Daoy (cell line): ENCODE measurements at regions not wholly inside any gene's neighbourhood (a gene's known extent, or its start where the extent isn't known, plus 50 kb on each side); places are given as distances from the start of the nearest gene placed in this dataset.
"Not testable (repeated sequence)": the region's sequence is repeated elsewhere in the genome, so short reads cannot be mapped to it uniquely, and the experiment has no call there.

Experiments
- DNase-seq: peaks from one replicate; pipeline ENCODE4 v3.0.0-alpha.2; 2015; ENCODE audit warnings: low read depth

DNA sequence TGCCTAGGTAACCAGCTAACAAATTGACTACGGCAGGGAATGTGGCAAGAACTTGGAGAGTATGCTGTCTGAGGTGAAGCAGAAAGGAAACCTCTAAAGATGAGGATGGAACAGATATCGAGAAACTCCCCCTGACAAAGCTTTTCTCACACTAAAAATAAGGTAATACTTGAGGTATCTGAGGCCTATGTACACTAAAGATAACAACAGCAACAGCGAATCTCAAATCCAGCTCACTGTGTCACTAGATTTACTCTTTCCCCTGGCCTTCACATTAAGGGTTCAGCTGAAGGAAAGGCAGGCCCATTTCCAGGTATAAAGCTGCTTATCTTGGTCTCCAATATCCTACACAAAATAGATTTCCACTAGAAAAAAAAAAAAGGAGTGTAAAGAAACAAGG lies 518.0 kb downstream of the KCNT2 start:
- no peak for DNase-seq

DNA sequence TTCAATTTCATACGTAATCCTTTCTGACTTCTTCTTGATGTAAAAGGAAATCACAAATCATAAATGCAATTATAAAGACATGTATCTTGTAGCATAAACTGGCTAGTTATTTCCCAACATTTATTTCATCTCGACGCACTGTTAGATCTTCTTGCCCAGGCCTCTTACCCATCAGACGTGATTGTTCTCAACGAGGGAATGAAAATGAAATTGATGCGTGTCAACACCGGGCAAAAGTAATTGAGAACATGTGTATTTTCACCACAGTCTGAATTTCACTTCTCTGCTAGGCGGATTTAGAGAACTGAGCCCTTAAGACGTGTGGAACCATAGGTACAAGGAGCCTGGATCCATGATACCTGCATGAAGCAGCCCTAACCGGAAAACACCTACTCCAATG lies 519.7 kb downstream of the KCNT2 start:
- no peak for DNase-seq

DNA sequence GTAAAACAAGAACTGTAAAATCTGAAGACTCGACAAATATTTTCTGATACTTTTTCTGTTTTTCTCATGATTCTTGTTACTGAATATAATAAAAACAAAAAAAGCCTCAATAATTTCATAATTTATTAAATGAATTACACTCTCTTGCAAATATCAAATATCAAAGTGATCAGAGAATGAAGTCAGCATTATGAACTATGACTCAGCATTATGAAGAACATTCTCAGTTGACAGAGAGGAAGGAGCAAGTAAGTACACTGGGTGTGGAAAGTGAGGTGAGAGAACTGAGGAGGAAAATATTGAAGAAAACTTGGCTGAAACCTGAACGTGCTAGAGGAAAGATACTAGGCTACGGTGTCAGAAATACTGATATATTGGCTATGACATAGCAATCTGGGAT lies 529.5 kb downstream of the KCNT2 start:
- no peak for DNase-seq

DNA sequence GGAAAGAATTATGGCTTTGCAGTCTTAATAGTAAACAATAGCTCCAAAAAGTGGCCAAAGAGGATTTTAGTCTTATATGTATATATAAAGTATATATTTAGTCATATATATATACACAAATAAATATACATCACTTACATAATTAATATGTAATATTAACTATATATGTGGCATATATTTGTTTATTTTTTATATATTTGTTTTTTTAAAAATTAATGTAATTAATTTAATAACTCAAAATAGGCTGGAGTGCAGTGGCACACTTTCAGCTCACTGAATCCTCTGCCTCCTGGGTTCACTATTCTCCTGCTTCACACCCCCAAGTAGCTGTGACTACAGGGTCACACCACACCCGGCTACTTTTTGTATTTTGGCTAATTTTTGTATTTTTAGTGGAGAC lies 532.6 kb downstream of the KCNT2 start:
- DNase-seq = no peak

DNA sequence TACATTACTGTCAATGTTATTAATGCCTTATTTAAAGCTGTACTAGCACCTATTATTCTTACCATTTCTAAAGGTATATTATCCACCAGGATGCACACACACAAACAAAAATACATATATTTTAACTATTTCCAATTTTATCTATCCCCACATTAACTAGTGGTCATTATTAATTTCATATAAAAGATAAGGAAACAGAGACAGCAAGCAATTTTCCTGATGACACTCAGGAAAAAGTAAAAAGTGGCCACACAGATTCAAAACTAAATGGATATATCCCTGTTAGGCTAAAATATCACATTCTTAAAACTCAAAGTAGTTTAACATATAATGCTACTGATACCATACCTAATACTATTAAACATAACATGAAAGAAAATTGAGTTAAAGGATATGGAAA lies 534.1 kb downstream of the KCNT2 start:
- no peak for DNase-seq

DNA sequence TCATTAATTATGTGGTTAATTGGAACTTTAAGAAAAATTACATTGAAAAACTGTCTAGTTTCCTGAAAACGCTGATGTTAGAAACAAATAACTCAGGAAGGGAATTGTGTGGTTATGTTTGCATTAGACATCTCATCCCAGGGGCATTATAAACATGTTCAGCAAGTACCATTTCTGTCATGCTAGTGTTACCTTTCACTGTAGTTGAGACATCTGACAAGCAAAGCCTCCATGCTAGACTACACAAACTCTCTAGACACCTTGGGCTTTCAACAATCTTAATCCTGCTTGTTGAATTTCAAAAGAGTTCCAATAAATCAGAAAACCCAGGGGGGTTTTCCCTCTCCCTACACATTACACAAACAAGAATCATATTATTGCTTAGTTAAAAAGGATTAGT lies 536.8 kb downstream of the KCNT2 start:
- no peak for DNase-seq

DNA sequence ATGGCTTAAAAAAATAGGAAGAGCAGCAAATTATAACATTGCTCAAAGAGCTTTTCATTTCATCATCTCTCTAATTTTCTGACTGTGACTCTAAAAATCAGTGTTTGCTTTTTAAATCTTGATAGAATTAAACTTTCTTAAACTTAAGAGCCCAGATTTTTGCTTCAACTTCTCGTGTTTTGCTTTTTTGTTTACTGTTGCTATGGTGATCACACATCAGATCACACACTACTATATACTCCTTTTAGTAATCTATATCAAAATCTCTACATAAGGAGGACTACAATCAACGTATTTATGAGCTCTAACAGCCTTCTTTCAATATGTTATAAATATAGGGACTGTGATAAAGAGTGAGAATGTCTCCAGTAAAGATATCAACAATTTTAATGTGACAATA lies 537.3 kb downstream of the KCNT2 start:
- DNase-seq = no peak

DNA sequence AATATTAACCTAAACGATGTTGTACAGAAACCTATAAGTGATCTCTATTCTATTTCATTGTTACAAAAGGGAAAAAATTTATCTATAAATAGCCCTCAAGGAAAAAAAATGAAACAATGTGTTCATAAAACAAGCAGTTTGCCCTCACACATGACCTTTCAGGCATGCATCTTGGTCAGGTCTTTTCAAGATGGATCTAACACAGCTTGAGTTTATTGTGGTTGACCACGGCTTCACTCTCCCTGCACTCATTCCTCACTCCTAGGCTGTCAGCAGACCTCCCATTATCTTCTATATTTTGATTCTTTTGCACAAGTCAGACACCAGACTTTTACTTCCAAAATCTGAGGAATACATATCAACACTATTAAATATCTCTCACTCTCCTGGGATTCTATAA lies 544.3 kb downstream of the KCNT2 start:
- no peak for DNase-seq

DNA sequence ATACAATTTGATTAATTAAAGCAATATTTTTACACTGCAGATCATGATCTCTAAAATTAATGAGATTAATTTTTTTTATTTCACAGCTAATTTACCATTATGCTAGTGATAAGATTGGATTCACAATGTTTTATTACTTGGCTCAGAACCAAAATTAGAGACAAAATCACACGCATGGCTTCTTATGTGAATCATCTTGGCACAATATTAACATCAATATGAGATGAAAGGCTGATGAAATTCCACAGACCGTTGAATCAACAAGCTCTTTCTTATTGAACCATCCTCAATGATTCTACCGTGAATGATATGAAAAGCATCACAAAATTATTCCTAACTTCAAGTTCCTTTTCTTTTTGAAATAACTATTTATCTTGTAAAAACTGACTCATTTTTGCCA lies 544.9 kb downstream of the KCNT2 start:
- no peak for DNase-seq

DNA sequence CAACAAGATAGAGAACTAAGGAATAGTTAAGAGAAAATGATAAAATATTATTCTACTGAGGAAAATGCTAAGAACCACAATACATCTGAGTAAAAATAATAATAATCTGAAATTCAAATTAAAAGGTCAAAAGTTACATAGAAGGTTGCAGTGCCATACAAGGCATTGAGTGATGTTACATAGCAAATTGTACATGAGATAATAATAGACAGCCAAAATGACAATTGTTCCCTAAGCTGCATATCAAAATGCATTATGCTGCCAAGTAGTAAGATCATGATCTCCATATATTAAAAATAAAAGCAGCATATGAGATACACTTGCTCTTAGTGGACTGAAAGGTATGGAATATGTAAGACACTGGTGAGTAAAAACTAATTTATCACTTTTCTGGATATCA lies 547.7 kb downstream of the KCNT2 start:
- no peak for DNase-seq

DNA sequence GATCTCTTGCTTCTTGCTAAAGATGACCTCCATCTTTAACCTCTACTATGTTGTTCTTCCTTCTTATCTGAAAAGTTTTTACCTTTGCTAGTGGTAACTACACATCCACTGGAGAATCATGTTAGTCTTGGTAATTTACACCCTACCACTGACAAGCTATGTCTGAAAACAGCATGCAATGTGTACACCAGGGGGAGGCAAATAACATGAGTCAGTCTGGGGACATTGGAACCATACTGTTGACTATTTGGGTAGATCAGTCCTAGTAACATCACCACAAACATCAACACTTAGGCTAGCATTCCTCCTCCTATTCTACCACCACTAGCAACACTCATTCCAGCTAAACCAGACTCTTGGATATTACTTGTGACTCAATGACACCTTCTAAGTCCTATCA lies 549.0 kb downstream of the KCNT2 start:
- no peak for DNase-seq

DNA sequence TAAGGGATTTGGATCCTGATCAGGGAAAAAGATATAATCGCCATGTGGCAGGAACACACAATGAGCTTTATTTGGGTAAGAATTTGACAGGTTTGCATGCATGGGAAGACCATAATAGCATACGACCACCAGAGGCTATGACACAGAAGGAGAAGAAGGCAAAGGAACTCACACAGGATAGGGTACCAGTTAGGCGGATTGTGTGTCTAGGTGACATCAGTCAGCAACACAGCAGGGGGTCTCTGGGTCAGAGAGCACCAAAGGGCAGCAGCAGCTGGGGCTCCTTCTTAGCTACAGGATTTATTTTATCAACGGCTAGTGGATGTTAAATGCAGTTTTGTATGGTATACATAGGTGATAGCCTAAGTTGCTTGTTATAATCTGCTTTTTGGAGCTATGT lies 551.3 kb downstream of the KCNT2 start:
- DNase-seq = peak; percentile 2

DNA sequence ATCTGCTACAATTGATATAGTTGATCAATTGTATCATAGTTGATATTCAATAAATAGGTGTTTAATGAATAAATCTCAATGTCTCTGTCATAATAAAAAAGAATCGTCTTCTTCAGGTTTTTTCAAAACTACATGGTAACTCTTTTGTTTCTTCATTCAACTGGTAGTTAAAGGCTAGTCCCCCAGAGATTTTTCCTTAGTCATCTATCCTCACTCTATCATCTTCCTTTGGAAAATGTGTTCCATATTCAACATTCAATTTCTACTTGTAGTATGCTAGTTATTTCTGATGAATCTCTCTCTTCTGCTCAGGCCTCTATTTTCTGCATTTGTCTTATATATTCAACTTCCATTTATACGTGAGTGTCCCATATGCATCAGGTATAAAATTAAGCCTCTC lies 558.8 kb downstream of the KCNT2 start:
- DNase-seq = no peak

DNA sequence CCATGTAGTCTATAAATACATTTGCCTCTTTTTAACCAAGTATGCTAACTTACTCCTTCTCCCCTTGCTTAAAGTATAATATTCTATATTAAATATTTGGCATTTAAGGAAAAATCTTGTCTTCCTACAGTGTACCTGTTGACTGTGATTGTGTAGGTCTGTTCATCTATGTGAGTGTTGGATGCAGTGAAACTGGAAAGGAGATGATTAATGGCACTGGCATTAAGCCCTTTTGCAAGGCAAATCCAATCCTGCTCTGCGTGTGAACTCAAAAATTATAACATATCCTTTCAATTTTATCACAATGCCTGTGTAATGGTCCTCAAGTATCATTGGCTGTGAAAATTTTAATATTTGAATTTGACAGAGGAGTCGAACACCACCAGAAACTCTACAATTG lies 565.0 kb downstream of the KCNT2 start:
- no peak for DNase-seq

DNA sequence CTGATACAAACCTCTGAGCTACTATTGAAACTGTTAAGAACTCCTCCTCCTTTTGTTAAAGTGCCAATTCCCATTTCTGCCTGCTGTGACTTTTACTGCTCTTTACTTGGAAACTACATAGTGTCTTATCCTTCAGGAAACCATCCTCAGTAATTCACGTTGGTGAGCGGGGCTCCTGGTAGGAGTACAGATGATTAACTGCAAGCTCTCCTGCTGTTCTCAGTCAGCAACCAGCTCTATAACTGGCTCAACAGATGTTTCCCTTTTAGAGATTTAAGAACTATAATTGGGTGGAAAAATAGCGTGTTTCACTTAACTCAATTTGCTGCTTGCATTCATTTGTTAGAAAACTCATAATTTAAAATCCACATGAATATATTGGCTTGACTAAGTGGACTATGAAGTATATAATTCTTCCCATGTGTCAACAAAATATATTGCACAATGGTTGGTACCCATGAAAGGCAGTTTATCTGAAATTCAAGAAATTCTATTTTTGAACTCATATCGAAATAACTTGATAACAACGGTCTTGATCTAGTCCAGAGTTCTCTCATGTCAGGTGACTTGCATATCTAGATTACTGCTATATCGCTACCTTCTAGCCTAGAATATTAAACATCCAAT lies 574.0 kb downstream of the KCNT2 start:
- DNase-seq = no peak

DNA sequence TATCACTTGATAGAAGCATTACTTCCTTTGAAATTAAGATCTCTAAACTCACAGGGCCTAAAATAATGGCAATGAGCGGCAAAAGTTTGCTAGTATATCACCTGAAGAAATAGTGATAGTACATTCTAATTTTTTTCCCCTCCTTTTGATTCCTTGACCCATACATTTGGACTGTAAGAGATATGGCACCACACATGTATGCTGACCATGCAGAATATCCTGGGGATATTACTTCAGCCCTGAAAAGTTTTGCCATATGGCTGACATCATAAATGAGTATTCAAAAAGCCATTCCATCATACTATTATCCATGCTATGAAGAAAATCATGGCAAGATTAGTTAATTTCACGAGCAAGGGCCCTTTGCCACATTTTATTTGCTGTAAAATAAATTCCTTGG lies 576.9 kb downstream of the KCNT2 start:
- not testable (repeated sequence) for DNase-seq

DNA sequence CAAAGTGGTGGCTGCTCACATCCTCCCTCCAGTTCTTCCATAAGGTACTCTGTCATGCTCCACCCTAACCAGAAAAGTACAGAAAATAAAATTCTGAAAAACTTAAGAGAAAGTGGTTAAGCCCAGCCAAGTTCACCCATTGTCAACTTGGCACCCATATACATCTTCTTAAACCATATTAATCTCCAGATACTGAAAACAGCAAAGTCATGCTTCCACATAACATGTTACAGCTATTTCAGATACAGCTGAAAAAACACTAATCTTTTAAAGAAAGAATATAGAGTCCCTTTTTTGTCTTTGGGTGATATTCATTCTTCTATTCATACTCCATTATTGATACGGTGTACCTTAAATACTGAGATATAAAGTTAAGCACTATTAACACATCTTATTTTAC lies 577.8 kb downstream of the KCNT2 start:
- no peak for DNase-seq

DNA sequence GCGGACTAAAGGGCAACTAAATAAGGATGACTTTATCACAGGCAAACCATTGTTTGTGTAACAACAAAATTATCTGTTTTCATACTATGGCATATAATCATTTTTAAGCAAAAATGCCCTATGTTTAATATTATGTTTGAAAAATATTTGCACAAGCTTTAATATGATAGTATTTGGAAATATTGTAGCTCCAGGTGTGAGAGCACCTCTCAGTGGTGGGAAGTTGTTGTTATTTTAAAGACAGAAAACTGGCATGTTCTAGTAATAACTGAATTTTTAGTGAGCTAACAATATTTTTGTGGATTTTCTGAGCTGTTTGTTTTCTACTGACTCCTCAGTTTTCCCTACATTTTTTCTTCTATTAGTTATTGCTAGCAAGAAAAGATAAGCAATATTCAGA lies 578.8 kb downstream of the KCNT2 start:
- DNase-seq = no peak

DNA sequence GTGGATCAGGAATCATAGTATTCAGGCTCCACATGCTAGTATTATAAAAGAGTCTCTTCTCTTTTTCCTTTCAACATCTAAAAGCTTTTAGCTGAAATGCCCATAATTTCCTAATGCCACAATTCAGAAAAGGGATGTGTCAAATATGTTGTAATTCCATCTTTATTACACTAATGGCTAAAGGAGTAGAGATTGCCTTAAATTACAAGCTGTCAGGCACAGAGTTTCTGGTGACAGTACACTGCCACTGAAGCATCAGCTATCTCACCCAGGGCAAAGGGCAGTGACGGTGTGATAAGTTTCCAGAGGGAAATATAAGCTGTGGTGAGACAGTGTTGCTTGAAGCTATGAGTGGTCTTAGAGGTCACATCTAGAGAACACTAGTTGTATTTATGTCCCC lies 581.1 kb downstream of the KCNT2 start:
- DNase-seq = no peak

DNA sequence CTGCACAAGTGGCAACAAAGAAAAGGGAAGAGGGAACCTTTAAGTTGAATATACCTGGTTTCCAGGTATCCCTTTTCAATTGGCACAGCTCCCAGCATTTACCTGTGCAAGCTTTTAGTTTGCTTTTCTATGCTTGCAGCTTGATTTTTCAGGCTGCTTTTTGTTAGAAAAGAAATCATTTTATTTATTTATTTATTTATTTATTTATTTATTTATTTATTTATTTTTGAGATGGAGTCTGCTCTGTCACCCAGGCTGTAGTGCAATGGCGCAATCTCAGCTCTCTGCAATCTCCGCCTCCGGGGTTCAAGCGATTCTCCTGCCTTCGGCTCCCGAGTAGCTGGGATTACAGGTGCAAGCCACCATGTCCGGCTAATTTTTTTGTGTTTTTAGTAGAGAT lies 587.1 kb downstream of the KCNT2 start:
- DNase-seq = not testable (repeated sequence)

DNA sequence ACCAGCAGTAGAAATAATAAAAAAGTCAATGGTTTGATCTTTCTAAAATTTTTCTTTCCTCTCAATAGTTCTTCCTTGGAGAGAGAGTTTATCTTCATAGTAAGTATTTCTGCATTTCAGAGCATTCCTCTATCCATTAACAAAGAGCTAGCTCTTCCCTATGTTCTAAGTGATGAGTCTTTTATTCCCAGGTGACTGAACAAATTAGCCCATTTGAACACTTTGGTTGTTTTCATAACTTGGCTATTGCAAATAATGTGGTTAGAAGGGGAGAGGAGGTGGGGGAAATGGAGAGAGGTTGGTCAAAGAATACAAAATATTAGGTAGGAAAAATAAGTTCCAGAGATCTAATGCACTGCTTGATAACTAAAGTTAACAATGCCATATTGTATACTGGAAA lies 598.9 kb downstream of the KCNT2 start:
- DNase-seq = no peak

DNA sequence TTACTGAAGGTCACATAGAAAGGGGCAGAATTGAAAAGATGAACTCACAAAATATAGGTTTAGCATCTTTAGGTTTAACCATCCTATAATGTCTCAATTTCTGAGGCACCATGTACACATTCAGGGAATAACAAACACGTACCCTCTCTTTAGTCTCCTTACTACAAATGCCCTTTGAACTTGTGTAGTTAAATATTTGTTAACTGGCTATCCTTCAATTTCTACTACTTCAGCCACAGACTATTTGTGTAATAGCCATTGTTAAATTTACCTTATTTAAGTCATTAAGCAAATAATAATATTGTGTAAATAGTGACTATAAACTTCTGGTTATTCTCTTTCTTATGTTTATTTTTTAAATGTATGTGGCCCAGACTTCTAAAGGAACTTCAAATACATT lies 600.5 kb downstream of the KCNT2 start:
- no peak for DNase-seq

DNA sequence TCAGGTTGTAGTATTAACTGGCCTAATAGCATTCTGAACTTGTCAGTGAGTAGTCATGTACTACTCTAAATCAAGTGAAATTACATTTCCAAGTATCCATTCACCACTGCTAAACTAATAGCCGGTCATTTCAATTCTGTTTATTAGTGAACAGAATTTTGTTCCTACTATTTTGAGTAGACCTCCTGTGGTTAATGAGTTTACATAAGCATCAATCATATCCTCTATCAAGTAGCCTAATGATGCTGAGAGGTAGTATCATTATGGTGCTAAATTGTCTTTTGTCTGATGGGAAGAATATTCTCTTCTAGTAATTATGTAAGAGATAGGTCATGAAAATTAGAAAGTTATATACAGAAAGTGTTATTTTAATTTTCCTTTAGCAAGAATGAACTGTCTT lies 602.8 kb downstream of the KCNT2 start:
- no peak for DNase-seq

DNA sequence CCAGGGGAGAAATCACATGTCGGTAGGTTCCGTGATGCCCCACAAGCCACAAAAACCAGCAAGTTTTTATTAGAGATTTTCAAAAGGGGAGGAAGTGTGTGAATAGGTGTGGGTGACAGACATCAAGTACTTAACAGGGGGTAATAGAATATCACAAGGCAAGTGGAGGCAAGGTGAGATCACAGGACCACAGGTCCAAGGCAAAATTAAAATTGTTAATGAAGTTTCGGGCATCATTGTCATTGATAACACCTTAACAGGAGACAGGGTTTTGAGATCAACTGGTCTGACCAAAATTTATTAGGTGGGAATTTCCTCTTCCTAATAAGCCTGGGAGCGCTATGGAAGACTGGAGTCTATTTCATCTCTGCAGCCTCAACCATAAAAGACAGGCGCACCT lies 603.9 kb downstream of the KCNT2 start:
- DNase-seq = not testable (repeated sequence)

DNA sequence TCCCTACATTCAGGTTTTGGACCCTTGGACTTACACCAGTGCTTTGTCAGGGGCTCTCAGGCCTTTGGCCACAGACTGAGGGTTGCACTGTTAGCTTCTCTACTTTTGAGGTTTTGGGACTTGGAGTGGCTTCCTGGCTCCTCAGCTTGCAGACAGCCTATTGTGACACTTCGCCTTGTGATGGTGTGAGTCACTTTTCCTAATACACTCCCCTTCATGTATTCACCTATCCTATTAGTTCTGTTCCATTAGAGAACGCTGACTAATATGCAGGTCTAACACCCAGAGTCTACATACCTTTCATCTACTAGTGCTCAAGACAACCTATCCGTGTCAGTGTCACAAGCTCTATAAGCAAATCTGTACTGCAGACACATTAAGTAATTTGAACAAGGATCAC lies 605.3 kb downstream of the KCNT2 start:
- DNase-seq = no peak
